Activated CD8-positive, alpha-beta memory T cell treated with anti-CD3 and anti-CD28 coated beads, Interleukin-2, amount 50 U/mL, for 24 hours (primary cell): ENCODE measurements at regions not wholly inside any gene's neighbourhood (a gene's known extent, or its start where the extent isn't known, plus 50 kb on each side); places are given as distances from the start of the nearest gene placed in this dataset.
"Not testable (repeated sequence)": the region's sequence is repeated elsewhere in the genome, so short reads cannot be mapped to it uniquely, and the experiment has no call there.

Experiments
- DNase-seq: peaks from one replicate; pipeline ENCODE4 v3.0.0-alpha.2; 2020; ENCODE audit errors: extremely low read depth

DNA sequence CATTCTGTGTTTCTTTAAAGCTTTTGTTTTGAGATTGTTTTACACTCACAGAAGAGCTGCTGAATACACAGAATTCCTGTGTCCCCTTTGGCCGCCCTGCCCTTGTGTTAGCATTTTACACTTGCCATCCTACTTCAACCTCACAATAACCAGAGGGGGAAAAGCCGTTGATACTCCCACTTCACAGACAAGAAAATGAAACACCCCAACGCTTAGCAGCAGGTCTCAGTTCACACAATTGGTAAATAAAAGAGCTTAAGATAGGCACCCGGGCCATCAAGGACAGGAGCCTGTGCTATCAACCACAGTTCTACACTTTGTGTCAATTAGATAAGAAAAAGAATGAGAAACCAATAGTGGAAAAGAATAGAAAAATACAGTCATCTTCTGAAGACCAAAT, 178.0 kb downstream of the SYK start:
- DNase-seq: no peak

- DNase-seq: no peak
Observed at GRCh38 chr9:90981726-90982125, 180.1 kb downstream of the SYK start.

DNA sequence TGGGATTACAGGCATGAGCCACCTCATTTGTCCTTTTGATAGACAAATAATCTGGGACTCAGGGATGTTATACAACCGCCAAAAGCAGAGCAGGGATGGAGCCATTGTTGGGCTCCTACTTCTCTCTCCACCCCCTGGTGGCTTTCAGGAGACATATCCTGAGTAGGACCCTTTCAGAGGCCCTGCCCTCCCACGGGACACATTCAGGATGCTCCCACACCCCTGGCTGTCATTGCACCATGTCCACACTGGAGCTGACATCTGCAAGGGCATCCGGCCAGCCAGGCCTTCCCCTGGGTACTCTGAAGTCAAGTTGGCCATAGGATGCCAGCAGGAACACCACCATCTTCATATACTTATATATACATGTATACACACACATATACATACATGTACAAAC, 181.8 kb downstream of the SYK start:
- DNase-seq: no peak

GRCh38 chr9:90985631-90986030, 184.0 kb downstream of the SYK start:
- no peak for DNase-seq

GRCh38 chr9:90986161-90986560, 184.5 kb downstream of the SYK start:
- DNase-seq: no peak

DNA sequence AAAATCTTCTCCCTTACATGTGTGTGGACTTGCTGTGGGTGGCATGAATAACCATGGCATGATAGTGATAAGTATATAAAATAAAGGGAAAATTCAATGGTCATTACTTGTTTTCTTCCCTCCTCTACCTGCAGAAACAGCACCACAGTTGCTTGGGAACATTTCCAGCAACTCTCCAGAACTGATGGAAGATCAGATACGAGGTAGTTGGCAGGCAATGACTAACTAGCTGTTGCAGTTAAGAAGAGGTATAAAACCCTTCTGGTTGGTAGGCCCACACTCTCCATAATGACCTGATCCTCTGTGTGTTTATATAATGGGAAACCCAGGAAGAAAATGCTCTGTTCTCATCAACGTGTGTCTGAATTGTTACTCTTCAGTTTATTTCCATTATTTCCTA, 185.9 kb downstream of the SYK start:
- DNase-seq: no peak

DNA sequence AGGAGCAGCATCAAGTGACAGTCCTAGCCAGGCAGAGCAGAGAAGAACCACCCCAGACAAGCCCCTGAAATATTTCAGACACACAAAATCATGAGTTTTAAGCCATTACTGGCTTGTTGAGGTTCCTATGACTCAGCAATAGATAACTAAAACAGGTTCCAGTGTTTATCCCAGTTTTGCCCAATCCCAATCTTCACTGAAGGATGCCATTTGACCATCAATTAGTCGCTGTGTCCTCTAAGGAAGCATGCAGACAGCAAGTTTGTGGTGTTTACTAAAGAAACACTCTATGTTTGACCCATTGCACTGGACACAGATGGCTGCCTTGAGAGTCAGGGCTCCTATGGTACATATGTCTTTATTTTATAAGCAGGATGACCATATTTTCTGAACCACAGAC, 186.7 kb downstream of the SYK start:
- no peak for DNase-seq

- no peak for DNase-seq
Observed at GRCh38 chr9:90991953-90992352, 190.3 kb downstream of the SYK start.

- DNase-seq: no peak
Observed at GRCh38 chr9:90995516-90995915, 193.9 kb downstream of the SYK start.

DNA sequence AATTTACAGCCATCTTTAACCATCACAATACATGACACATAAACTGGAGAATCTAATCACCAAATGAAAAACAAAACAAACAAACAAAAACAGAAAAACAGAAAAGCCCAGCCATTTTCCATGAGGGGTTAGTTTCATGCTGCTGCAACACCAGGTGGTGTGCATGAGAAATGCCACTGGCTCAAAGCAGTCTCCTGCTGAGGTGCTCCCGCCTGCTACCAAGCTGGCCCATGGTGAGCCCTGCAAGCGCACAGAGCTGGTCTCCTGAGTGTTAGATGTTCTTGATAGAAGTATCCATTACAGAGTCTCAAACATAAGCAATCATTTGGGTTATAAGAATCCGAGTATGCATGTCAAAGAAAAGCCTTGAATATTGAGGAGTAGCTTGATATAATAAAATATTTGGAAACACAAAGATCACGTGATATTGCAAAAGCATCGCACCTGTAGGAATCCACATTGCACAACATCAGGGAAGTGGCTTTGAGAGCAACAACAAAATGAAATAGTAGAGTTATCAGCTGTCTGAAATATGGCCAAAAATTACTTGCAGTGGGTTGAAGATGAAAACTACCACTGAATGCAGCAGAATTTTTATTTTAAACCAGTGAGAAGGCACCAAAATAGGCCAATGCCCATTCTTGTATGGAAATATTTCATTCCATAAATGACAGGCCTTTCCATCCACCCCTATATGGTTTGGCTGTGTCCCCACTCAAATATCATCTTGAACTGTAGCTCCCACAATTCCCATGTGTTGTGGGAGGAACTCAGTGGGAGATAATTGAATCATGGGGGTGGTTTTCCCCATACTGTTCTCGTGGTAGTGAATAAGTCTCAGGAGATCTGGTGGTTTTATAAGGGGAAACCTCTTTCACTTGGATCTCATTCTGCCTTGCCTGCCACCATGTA, 194.8 kb downstream of the SYK start:
- DNase-seq: no peak

- DNase-seq: no peak
Observed at GRCh38 chr9:90998573-90998972, 197.0 kb downstream of the SYK start.

DNA sequence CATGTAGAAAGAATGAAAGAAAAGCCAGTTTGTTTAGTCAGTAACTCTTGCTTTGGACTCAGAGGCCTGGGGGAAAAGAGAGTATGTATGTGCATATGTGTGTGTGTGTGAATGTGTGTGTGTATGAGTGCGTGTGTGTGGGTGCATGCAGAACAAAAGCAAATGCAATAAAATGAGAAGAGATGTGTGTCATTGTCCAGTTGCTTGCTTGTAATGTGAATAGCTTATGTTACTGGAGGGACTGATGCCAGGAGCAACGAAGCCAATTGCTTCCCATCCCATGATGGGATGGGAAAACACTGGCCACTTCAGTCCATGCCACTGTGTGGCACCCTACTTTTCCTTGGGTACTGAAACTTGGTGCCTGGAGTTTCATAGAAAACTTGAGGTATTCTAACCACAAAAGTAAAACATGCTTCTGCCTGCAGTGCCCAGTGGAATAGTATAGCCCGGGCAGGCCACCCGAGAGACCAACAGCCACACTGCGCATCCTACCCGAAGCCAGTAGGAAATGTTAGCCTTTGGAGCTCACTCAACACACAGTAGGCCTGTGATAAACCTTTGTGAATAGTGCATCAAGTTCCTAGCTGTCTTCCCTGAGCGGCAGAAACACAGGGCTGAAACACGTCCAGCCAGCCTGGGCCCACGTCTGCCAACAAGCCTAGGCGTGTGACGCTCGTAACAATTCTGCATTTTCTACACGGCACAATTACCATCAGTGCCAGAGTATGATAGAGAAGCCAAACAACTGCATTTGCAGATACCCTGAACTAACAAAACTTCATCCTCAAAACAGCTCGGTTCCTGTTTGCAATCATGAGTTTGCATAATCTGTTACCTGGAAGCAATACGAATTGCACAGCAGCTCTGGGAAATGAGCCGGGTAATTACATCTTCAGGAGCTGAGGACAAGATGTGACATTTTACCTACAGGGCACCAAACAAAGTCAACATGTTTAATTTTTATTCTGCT, 198.1 kb downstream of the SYK start:
- no peak for DNase-seq

DNA sequence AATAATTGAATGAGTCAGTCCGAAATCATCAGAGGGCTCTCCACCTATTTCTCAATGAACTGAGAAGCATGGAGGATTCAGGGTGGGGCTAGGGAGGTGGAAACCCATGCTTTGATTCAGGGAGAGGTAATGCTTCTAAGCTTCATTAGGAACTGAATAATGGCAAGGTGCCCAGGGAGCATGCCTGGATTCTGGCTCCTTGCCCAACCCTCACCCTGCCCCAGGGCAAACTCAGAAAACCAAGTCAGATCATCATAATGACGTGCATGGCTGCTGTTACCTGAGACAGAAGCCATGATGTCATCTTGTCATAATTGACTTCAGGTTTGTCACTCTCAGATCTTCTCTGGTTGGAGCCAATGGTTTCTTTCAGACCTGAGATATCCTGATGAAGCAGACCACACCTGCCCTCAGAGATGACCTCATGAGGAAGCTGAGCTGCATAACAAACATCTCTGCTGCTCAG, 199.6 kb downstream of the SYK start:
- DNase-seq: no peak

GRCh38 chr9:91004484-91004883, 202.9 kb downstream of the SYK start:
- DNase-seq: no peak

DNA sequence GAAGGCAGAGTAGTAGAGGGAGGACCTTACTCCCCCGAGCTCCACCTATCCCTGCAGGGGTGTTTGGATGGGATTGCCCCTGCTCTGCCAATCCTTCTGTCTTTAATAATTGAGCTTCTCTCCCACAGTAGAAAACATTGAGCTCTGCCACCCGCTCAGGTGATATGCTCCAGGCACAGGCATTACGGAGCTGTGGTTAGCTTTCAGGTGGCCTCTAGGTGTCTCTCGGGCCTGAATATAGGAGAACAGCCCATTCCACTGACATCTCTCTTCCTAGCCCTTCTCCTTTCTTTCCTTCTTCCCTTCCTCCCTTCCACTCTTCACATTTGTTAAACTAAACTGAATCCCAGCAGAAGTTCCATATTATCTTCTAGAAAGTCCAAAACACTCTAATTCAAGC, 203.4 kb downstream of the SYK start:
- no peak for DNase-seq

GRCh38 chr9:91006046-91006445, 204.4 kb downstream of the SYK start:
- DNase-seq: no peak

- DNase-seq: no peak
Observed at GRCh38 chr9:91008568-91008967, 206.9 kb downstream of the SYK start.

- DNase-seq: no peak
Observed at GRCh38 chr9:91011891-91012290, 210.3 kb downstream of the SYK start.

GRCh38 chr9:91012933-91013841, 211.6 kb downstream of the SYK start:
- DNase-seq: no peak

DNA sequence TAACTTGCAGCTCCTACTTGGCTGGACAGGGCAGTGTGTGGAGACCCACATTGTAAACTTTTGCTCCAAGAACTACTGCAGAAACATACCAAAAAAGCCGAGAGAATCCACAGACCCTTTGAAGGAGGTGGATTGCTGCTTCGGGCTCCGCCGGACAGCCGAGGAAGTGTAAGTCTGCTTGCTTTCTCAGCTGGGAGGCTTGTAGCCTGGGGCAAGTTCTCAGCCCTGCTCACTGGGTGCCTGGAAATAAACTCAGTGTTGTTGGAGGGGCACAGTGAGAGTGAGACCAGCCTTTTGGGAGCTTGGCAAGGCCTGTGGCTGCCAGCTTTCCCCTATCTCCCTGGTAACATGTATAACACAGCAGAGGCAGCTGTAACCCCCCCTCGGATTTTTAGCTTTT, 215.6 kb downstream of the SYK start:
- no peak for DNase-seq

GRCh38 chr9:91019871-91020270, 218.3 kb downstream of the SYK start:
- DNase-seq: not testable (repeated sequence)
